ENCODE measurements at regions not wholly inside any gene's neighbourhood (a gene's known extent, or its start where the extent isn't known, plus 50 kb on each side); places are given as distances from the start of the nearest gene placed in this dataset.

DNA sequence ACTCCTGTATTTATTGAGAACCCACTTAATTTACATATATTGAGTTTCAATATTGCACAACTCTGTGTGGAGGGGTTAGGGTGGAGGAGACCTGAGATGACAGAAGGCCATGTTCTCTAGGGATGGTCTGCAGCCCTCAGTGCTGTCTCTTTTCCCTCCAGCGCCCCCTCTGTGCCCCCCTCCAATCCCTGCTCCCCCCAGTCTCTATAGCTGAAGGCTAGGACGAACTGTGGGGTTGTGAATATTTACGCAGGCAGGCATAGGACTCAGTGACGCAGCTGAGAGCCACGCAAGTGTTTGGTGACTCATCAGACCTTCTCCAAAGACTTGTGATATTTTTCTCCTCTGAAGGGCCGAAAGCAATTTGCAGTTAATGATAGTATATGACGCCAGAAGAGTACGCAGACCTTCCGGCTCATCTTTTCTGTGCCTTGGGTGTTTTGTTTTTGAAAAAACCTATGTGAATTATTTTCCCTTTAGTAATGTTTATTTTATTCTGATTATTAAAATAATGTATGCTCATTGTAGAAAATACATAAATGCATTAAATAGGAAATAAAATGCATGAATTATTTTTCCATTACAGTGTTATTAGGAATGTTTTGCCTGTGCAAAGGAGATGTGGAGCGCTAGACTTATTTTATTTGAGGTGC lies 85.3 kb downstream of the SLC25A47 start:
- TF ChIP-seq MAX (IDR thresholded peaks at IDR 0.05) (no peak), EGR1 (IDR thresholded peaks at IDR 0.05; ENCODE audit: low read depth in 2 of 2) (no peak), JUND (IDR thresholded peaks at IDR 0.05) (no peak), SP1 (IDR thresholded peaks at IDR 0.05) (no peak), TAF1 (conservative IDR thresholded peaks at IDR 0.05) (no peak), GABPA (IDR thresholded peaks at IDR 0.05 in 1 of 2, conservative IDR thresholded peaks at IDR 0.05 in 1 of 2) (no peak)
- TF ChIP-seq, protein P1, sequence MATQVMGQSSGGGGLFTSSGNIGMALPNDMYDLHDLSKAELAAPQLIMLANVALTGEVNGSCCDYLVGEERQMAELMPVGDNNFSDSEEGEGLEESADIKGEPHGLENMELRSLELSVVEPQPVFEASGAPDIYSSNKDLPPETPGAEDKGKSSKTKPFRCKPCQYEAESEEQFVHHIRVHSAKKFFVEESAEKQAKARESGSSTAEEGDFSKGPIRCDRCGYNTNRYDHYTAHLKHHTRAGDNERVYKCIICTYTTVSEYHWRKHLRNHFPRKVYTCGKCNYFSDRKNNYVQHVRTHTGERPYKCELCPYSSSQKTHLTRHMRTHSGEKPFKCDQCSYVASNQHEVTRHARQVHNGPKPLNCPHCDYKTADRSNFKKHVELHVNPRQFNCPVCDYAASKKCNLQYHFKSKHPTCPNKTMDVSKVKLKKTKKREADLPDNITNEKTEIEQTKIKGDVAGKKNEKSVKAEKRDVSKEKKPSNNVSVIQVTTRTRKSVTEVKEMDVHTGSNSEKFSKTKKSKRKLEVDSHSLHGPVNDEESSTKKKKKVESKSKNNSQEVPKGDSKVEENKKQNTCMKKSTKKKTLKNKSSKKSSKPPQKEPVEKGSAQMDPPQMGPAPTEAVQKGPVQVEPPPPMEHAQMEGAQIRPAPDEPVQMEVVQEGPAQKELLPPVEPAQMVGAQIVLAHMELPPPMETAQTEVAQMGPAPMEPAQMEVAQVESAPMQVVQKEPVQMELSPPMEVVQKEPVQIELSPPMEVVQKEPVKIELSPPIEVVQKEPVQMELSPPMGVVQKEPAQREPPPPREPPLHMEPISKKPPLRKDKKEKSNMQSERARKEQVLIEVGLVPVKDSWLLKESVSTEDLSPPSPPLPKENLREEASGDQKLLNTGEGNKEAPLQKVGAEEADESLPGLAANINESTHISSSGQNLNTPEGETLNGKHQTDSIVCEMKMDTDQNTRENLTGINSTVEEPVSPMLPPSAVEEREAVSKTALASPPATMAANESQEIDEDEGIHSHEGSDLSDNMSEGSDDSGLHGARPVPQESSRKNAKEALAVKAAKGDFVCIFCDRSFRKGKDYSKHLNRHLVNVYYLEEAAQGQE (IDR thresholded peaks at IDR 0.05) = no peak
- TF ChIP-seq, protein P2, sequence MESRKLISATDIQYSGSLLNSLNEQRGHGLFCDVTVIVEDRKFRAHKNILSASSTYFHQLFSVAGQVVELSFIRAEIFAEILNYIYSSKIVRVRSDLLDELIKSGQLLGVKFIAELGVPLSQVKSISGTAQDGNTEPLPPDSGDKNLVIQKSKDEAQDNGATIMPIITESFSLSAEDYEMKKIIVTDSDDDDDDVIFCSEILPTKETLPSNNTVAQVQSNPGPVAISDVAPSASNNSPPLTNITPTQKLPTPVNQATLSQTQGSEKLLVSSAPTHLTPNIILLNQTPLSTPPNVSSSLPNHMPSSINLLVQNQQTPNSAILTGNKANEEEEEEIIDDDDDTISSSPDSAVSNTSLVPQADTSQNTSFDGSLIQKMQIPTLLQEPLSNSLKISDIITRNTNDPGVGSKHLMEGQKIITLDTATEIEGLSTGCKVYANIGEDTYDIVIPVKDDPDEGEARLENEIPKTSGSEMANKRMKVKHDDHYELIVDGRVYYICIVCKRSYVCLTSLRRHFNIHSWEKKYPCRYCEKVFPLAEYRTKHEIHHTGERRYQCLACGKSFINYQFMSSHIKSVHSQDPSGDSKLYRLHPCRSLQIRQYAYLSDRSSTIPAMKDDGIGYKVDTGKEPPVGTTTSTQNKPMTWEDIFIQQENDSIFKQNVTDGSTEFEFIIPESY (IDR thresholded peaks at IDR 0.05) = no peak
- Histone ChIP-seq H3K4me3 (ENCODE audit: low read depth in 1 of 3, low read length in 3 of 3) (no peak overlapping the region), H3K9ac (ENCODE audit: low read depth in 1 of 2, low read length in 2 of 2) (no peak overlapping the region), H3K27ac (ENCODE audit: low read depth in 1 of 2, low read length in 2 of 2) (no peak overlapping the region), H3K4me1 (ENCODE audit: control insufficient read depth in 4 of 4, insufficient read depth in 4 of 4, low read length in 3 of 4) (peaks cover 2 to 10% (median 6%) of the 10 kb centered on the region in 4 donors), H3K36me3 (ENCODE audit: control insufficient read depth in 4 of 4, insufficient read depth in 3 of 4, low read depth in 1 of 4, low read length in 3 of 4) (no peaks in the 10 kb centered on the region), H3K27me3 (ENCODE audit: control insufficient read depth in 4 of 4, insufficient read depth in 4 of 4, low read length in 3 of 4) (no peaks in the 10 kb centered on the region), H3K9me3 (ENCODE audit: control insufficient read depth in 4 of 4, low read length in 3 of 4) (no peaks in the 10 kb centered on the region)
- no peak for DNase-seq (ENCODE audit: low spot score)
- 93% methylated on average over 10 of the region's 10 CpGs for WGBS

DNA sequence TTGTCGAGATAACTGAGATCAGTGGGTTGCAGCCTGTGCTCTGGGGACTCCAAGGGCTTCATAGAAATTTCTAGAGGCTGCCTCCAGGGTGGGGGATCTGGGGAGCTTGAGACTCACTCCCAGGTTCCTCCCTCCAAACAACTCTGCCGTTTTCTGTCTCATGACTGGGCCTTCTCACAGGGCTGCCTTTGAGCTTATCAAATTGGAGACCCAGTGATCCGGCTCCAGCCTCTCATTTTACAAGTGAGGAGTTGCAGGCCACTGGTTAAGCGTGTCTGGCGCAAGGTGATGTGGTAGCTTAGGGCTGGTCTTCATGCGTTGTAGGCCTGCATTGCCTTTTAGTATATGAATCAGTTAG lies 85.8 kb downstream of the SLC25A47 start:
- no peaks in the 10 kb centered on the region for H3K9me3 ChIP-seq (ENCODE audit: control insufficient read depth in 4 of 4, low read length in 3 of 4)
- no peak overlapping the region for H3K27ac ChIP-seq (ENCODE audit: low read depth in 1 of 2, low read length in 2 of 2)
- no peak overlapping the region for H3K4me3 ChIP-seq (ENCODE audit: low read depth in 1 of 3, low read length in 3 of 3)
- H3K9ac ChIP-seq (ENCODE audit: low read depth in 1 of 2, low read length in 2 of 2) = no peak overlapping the region
- no peak for DNase-seq (ENCODE audit: low spot score)
- TF ChIP-seq YY1 (IDR thresholded peaks at IDR 0.05) (no peak), RAD21 (IDR thresholded peaks at IDR 0.05) (no peak), TAF1 (conservative IDR thresholded peaks at IDR 0.05) (no peak), SP1 (IDR thresholded peaks at IDR 0.05) (no peak), FOXA2 (IDR thresholded peaks at IDR 0.05) (no peak), JUND (IDR thresholded peaks at IDR 0.05) (no peak), HNF4G (IDR thresholded peaks at IDR 0.05) (no peak), HNF4A (conservative IDR thresholded peaks at IDR 0.05) (no peak), FOXA1 (IDR thresholded peaks at IDR 0.05) (no peak)
- TF ChIP-seq, protein P3, sequence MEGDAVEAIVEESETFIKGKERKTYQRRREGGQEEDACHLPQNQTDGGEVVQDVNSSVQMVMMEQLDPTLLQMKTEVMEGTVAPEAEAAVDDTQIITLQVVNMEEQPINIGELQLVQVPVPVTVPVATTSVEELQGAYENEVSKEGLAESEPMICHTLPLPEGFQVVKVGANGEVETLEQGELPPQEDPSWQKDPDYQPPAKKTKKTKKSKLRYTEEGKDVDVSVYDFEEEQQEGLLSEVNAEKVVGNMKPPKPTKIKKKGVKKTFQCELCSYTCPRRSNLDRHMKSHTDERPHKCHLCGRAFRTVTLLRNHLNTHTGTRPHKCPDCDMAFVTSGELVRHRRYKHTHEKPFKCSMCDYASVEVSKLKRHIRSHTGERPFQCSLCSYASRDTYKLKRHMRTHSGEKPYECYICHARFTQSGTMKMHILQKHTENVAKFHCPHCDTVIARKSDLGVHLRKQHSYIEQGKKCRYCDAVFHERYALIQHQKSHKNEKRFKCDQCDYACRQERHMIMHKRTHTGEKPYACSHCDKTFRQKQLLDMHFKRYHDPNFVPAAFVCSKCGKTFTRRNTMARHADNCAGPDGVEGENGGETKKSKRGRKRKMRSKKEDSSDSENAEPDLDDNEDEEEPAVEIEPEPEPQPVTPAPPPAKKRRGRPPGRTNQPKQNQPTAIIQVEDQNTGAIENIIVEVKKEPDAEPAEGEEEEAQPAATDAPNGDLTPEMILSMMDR (IDR thresholded peaks at IDR 0.05; ENCODE audit: low read depth, low read length, missing input control) = no peak
- TF ChIP-seq, protein P4, sequence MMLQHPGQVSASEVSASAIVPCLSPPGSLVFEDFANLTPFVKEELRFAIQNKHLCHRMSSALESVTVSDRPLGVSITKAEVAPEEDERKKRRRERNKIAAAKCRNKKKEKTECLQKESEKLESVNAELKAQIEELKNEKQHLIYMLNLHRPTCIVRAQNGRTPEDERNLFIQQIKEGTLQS (IDR thresholded peaks at IDR 0.05) = no peak
- H3K36me3 ChIP-seq (ENCODE audit: control insufficient read depth in 4 of 4, insufficient read depth in 3 of 4, low read depth in 1 of 4, low read length in 3 of 4) = no peaks in the 10 kb centered on the region
- 93% methylated on average over 6 of the region's 6 CpGs for WGBS
- H3K4me1 ChIP-seq (ENCODE audit: control insufficient read depth in 4 of 4, insufficient read depth in 4 of 4, low read length in 3 of 4) = peaks cover 2 to 8% (median 6%) of the 10 kb centered on the region in 4 donors
- no peaks in the 10 kb centered on the region for H3K27me3 ChIP-seq (ENCODE audit: control insufficient read depth in 4 of 4, insufficient read depth in 4 of 4, low read length in 3 of 4)

All from liver (tissue), 8 donors.